ENCODE measurements at regions not wholly inside any gene's neighbourhood (a gene's known extent, or its start where the extent isn't known, plus 50 kb on each side); places are given as distances from the start of the nearest gene placed in this dataset.

GRCh38 chr15:29968895-29969561 is 113.7 kb upstream of the GOLGA8J start:
- Histone ChIP-seq H3K9me3 (ENCODE audit: low read depth) (no peaks in the 10 kb centered on the region), H3K27ac (no peak overlapping the region), H3K4me1 (ENCODE audit: low read depth) (no peaks in the 10 kb centered on the region), H3K4me3 (peak overlapping the region; percentile 43), H3K36me3 (no peaks in the 10 kb centered on the region), H3K27me3 (peaks cover 66% of the 10 kb centered on the region)
- no peak for DNase-seq (ENCODE audit: low read depth in 1 of 2, low spot score in 1 of 2)
- no peak for TF ChIP-seq CTCF (IDR thresholded peaks at IDR 0.05; ENCODE audit: low read depth, low read length)

GRCh38 chr15:29968099-29968894 is 114.5 kb upstream of the GOLGA8J start:
- H3K4me3 ChIP-seq: peak overlapping the region; percentile 43
- H3K9me3 ChIP-seq (ENCODE audit: low read depth): no peaks in the 10 kb centered on the region
- peak in 1 of 2 donors; percentile 45 for DNase-seq (ENCODE audit: low read depth in 1 of 2, low spot score in 1 of 2)
- TF ChIP-seq CTCF (IDR thresholded peaks at IDR 0.05; ENCODE audit: low read depth, low read length): no peak
- H3K27me3 ChIP-seq: peaks cover 66% of the 10 kb centered on the region
- H3K27ac ChIP-seq: no peak overlapping the region
- no peaks in the 10 kb centered on the region for H3K36me3 ChIP-seq
- H3K4me1 ChIP-seq (ENCODE audit: low read depth): no peaks in the 10 kb centered on the region

GRCh38 chr15:29962407-29962806 is 120.3 kb upstream of the GOLGA8J start:
- Histone ChIP-seq H3K27ac (no peak overlapping the region), H3K9me3 (ENCODE audit: low read depth) (no peaks in the 10 kb centered on the region), H3K27me3 (peaks cover 33% of the 10 kb centered on the region), H3K36me3 (no peaks in the 10 kb centered on the region), H3K4me1 (ENCODE audit: low read depth) (no peaks in the 10 kb centered on the region), H3K4me3 (no peak overlapping the region)
- TF ChIP-seq CTCF (IDR thresholded peaks at IDR 0.05; ENCODE audit: low read depth, low read length): no peak
- no peak for DNase-seq (ENCODE audit: low read depth in 1 of 2, low spot score in 1 of 2)

GRCh38 chr15:29959384-29960137 is 123.2 kb upstream of the GOLGA8J start:
- DNase-seq (ENCODE audit: low read depth in 1 of 2, low spot score in 1 of 2): no peak
- no peak overlapping the region for H3K27ac ChIP-seq
- H3K9me3 ChIP-seq (ENCODE audit: low read depth): no peaks in the 10 kb centered on the region
- TF ChIP-seq CTCF (IDR thresholded peaks at IDR 0.05; ENCODE audit: low read depth, low read length): no peak
- no peaks in the 10 kb centered on the region for H3K4me1 ChIP-seq (ENCODE audit: low read depth)
- H3K27me3 ChIP-seq: peaks cover 17% of the 10 kb centered on the region
- H3K4me3 ChIP-seq: no peak overlapping the region
- H3K36me3 ChIP-seq: no peaks in the 10 kb centered on the region

- Histone ChIP-seq H3K4me1 (ENCODE audit: low read depth) (no peaks in the 10 kb centered on the region), H3K9me3 (ENCODE audit: low read depth) (no peaks in the 10 kb centered on the region), H3K4me3 (no peak overlapping the region), H3K27me3 (peaks cover 4% of the 10 kb centered on the region), H3K36me3 (no peaks in the 10 kb centered on the region), H3K27ac (no peak overlapping the region)
- no peak for TF ChIP-seq CTCF (IDR thresholded peaks at IDR 0.05; ENCODE audit: low read depth, low read length)
- no peak for DNase-seq (ENCODE audit: low read depth in 1 of 2, low spot score in 1 of 2)
These were observed 130.0 kb upstream of the TJP1 start for GRCh38 chr15:29952225-29952624.

Measured in cardiac muscle cell (in vitro differentiated cells and primary cell).